Ascending aorta (tissue), 2 donors: ENCODE measurements at regions not wholly inside any gene's neighbourhood (a gene's known extent, or its start where the extent isn't known, plus 50 kb on each side); places are given as distances from the start of the nearest gene placed in this dataset.

Experiments used
- DNase-seq, 2 donors: peaks; one replicate each; pipeline ENCODE4 v3.0.0-alpha.2; 2019; ENCODE audit warnings: low spot score in 2 of 2
- H3K27ac ChIP-seq, 2 donors: fragments of 200-600 bp; sonication (generic); one replicate each; pipeline ENCODE4 v1.5.1; 2016 to 2017; ENCODE audit warnings: mild to moderate bottlenecking in 1 of 2
- H3K27me3 ChIP-seq: fragments of 200-600 bp; sonication (generic); one replicate; pipeline ENCODE4 v1.5.1; 2017
- H3K36me3 ChIP-seq, 2 donors: fragments of 200-600 bp; sonication (generic); one replicate each; pipeline ENCODE4 v1.5.1; 2016
- H3K4me1 ChIP-seq, 2 donors: fragments of 200-600 bp; sonication (generic); one replicate each; pipeline ENCODE4 v1.5.1; 2016 to 2017; ENCODE audit warnings: mild to moderate bottlenecking in 1 of 2
- H3K4me3 ChIP-seq, 2 donors: fragments of 200-600 bp; sonication (generic); one replicate each; pipeline ENCODE4 v1.5.1; 2016 to 2017; ENCODE audit warnings: mild to moderate bottlenecking in 1 of 2
- H3K9me3 ChIP-seq, 2 donors: fragments of 200-600 bp; sonication (generic); one replicate each; pipeline ENCODE4 v1.5.1; 2016
- intact Hi-C: fragments of 100-400 bp; cut with DNase I; formaldehyde crosslinking; loops from one replicate; pipeline ENCODE4 v1.15.1; 2023
- TF ChIP-seq, protein P1 (sequence below), 3 experiments: fragments of 200-600 bp in 2 of 3; fragments of 450-650 bp in 1 of 3; sonication (generic) in 2 of 3; IDR thresholded peaks; one replicate each; pipeline ENCODE4 v1.5.1; 2016 to 2019; ENCODE audit warnings: antibody characterized with exemption in 3 of 3, mild to moderate bottlenecking in 1 of 3, moderate library complexity in 1 of 3

DNA sequence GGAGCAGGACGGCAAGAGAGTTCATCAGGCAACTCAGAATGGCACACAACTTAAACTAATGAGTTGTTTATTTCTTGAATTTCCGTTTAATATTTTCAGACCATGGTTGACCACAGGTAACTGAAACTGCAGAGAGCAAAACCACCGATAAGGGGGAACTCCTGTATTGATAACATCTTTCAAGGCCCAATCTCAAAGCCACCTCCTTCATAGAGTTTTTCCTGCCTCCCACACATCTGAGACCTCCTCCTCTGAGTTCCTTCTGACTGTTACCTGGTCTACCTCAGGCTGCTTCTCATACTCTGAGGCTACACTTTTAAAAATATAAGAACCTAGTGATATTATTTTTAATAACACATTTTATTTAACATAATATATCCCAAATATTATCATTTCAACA, 341.5 kb upstream of the NPVF start:
- TF ChIP-seq, protein P1, sequence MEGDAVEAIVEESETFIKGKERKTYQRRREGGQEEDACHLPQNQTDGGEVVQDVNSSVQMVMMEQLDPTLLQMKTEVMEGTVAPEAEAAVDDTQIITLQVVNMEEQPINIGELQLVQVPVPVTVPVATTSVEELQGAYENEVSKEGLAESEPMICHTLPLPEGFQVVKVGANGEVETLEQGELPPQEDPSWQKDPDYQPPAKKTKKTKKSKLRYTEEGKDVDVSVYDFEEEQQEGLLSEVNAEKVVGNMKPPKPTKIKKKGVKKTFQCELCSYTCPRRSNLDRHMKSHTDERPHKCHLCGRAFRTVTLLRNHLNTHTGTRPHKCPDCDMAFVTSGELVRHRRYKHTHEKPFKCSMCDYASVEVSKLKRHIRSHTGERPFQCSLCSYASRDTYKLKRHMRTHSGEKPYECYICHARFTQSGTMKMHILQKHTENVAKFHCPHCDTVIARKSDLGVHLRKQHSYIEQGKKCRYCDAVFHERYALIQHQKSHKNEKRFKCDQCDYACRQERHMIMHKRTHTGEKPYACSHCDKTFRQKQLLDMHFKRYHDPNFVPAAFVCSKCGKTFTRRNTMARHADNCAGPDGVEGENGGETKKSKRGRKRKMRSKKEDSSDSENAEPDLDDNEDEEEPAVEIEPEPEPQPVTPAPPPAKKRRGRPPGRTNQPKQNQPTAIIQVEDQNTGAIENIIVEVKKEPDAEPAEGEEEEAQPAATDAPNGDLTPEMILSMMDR (IDR thresholded peaks at IDR 0.05), result no peak
- Histone ChIP-seq H3K4me1 (no peaks in the 10 kb centered on the region), H3K27me3 (no peaks in the 10 kb centered on the region), H3K27ac (no peak overlapping the region), H3K9me3 (no peaks in the 10 kb centered on the region), H3K4me3 (no peak overlapping the region), H3K36me3 (no peaks in the 10 kb centered on the region)
- intact Hi-C loops, result no loop called here
- DNase-seq, result no peak

DNA sequence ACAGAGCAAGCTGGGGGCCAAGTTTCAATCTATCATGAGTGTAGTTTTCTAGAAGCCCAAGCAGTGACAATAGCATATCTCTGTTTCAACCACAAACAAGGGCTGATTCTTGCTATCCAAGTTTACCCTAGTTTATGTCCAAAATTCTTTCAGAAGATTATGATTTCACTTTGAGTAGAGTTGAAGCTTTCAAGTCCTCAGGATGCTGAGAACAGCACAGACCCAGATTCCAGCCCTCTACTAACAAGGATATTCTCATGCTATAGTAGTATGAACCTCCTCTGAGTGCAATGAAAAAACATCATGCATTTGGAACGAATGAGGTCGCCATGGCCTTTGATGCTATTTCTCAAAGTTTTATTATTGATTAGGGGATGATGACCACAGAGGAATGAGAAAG, 344.1 kb upstream of the NPVF start:
- Histone ChIP-seq H3K4me1 (no peaks in the 10 kb centered on the region), H3K9me3 (no peaks in the 10 kb centered on the region), H3K27ac (no peak overlapping the region), H3K36me3 (no peaks in the 10 kb centered on the region), H3K27me3 (no peaks in the 10 kb centered on the region), H3K4me3 (no peak overlapping the region)
- TF ChIP-seq, protein P1 (IDR thresholded peaks at IDR 0.05), result no peak
- DNase-seq, result no peak
- intact Hi-C loops, result no loop called here

GRCh38 chr7:25574828-25575227, 346.5 kb upstream of the NPVF start:
- intact Hi-C loops, result no loop called here
- H3K36me3 ChIP-seq, result no peaks in the 10 kb centered on the region
- DNase-seq, result no peak
- no peaks in the 10 kb centered on the region for H3K27me3 ChIP-seq
- H3K27ac ChIP-seq, result no peak overlapping the region
- H3K4me3 ChIP-seq, result no peak overlapping the region
- TF ChIP-seq, protein P1 (IDR thresholded peaks at IDR 0.05), result no peak
- H3K9me3 ChIP-seq, result no peaks in the 10 kb centered on the region
- H3K4me1 ChIP-seq, result no peaks in the 10 kb centered on the region

DNA sequence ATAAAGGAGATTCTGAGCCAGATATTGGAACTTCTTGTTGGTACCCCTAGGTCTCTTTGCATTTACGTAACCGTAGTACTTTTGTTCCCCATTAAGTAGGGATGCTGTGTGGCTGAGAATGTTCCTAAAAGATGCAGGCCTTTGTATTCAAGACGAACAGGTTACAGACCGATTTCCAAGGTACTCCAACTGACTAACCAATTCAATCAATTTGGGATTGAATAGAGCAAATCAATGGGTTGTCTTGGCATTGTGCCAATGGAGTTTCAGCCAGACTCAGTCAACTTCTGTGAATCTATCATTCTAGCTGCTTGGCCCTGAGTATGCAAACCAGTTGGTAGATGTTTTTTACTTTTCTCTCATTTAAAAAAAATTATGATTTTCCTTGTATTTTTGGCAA, 347.3 kb upstream of the NPVF start:
- H3K4me3 ChIP-seq, result no peak overlapping the region
- DNase-seq, result no peak
- H3K36me3 ChIP-seq, result no peaks in the 10 kb centered on the region
- H3K27ac ChIP-seq, result no peak overlapping the region
- intact Hi-C loops, result no loop called here
- H3K9me3 ChIP-seq, result no peaks in the 10 kb centered on the region
- H3K4me1 ChIP-seq, result no peaks in the 10 kb centered on the region
- H3K27me3 ChIP-seq, result no peaks in the 10 kb centered on the region
- TF ChIP-seq, protein P1 (IDR thresholded peaks at IDR 0.05), result no peak

GRCh38 chr7:25578991-25579777, 350.9 kb upstream of the NPVF start:
- Histone ChIP-seq H3K9me3 (no peaks in the 10 kb centered on the region), H3K27ac (no peak overlapping the region), H3K27me3 (no peaks in the 10 kb centered on the region), H3K36me3 (no peaks in the 10 kb centered on the region), H3K4me3 (no peak overlapping the region), H3K4me1 (no peaks in the 10 kb centered on the region)
- no peak for DNase-seq
- TF ChIP-seq, protein P1 (IDR thresholded peaks at IDR 0.05), result no peak
- intact Hi-C loops, result no loop called here

GRCh38 chr7:25579778-25580075, 351.4 kb upstream of the NPVF start:
- Histone ChIP-seq H3K27ac (no peak overlapping the region), H3K9me3 (no peaks in the 10 kb centered on the region), H3K4me3 (no peak overlapping the region), H3K36me3 (no peaks in the 10 kb centered on the region), H3K27me3 (no peaks in the 10 kb centered on the region), H3K4me1 (no peaks in the 10 kb centered on the region)
- TF ChIP-seq, protein P1 (IDR thresholded peaks at IDR 0.05), result no peak
- intact Hi-C loops, result no loop called here
- DNase-seq, result no peak
